ENCODE measurements at regions not wholly inside any gene's neighbourhood (a gene's known extent, or its start where the extent isn't known, plus 50 kb on each side); places are given as distances from the start of the nearest gene placed in this dataset.

GRCh38 chr14:101507836-101508150 lies 53.5 kb upstream of the DIO3 start:
- no peak for TF ChIP-seq RAD21 (IDR thresholded peaks at IDR 0.05; ENCODE audit: low read length)
- no peak for TF ChIP-seq RXRA (IDR thresholded peaks at IDR 0.05; ENCODE audit: borderline replicate concordance, low read depth)
- TF ChIP-seq TCF12 (IDR thresholded peaks at IDR 0.05) = no peak
- no peak for TF ChIP-seq POLR2AphosphoS5 (IDR thresholded peaks at IDR 0.05; ENCODE audit: low read depth, low read length)
- TF ChIP-seq JUND (IDR thresholded peaks at IDR 0.05) = no peak
- TF ChIP-seq IRF3 (IDR thresholded peaks at IDR 0.05; ENCODE audit: low read depth, low read length) = no peak
- no peak for TF ChIP-seq RFX5 (IDR thresholded peaks at IDR 0.05; ENCODE audit: low read length)
- TF ChIP-seq SMC3 (IDR thresholded peaks at IDR 0.05; ENCODE audit: low read depth, low read length) = no peak
- no peak for TF ChIP-seq PBX3 (IDR thresholded peaks at IDR 0.05)
- TF ChIP-seq TAF1 (IDR thresholded peaks at IDR 0.05; ENCODE audit: borderline replicate concordance, low read depth, low read length) = no peak
- no peak for TF ChIP-seq USF1 (IDR thresholded peaks at IDR 0.05; ENCODE audit: borderline replicate concordance, low read depth)
- no peak for TF ChIP-seq CTCF (IDR thresholded peaks at IDR 0.05)
- TF ChIP-seq FOXJ3 (CRISPR knock-in tag; IDR thresholded peaks at IDR 0.05) = no peak
- no peak for TF ChIP-seq ELF1 (IDR thresholded peaks at IDR 0.05)
- TF ChIP-seq USF2 (IDR thresholded peaks at IDR 0.05; ENCODE audit: borderline replicate concordance, low read depth, low read length) = no peak
- no peak for TF ChIP-seq NFIC (IDR thresholded peaks at IDR 0.05; ENCODE audit: borderline replicate concordance)
- TF ChIP-seq SIN3A (IDR thresholded peaks at IDR 0.05; ENCODE audit: borderline replicate concordance, low read depth, low read length) = no peak
- TF ChIP-seq MAX (IDR thresholded peaks at IDR 0.05; ENCODE audit: low read depth) = no peak
- no peak for TF ChIP-seq GABPA (IDR thresholded peaks at IDR 0.05; ENCODE audit: low read depth)
- no peak for TF ChIP-seq FOSL2 (IDR thresholded peaks at IDR 0.05; ENCODE audit: borderline replicate concordance, low read depth)
- Histone ChIP-seq H3K9me3 (no peaks in the 10 kb centered on the region), H4K20me1 (ENCODE audit: insufficient read depth) (no peaks in the 10 kb centered on the region), H2AFZ (ENCODE audit: low read depth) (no peak overlapping the region), H3K4me1 (ENCODE audit: control insufficient read depth in 1 of 2, insufficient read depth in 2 of 2, low read depth in 1 of 2, low read length in 1 of 2) (no peaks in the 10 kb centered on the region; a peak in 1 of 4 replicates), H3K27me3 (ENCODE audit: insufficient read depth) (no peaks in the 10 kb centered on the region), H3F3A (replicated peaks; ENCODE audit: insufficient read depth) (no peaks in the 10 kb centered on the region), H3K9me2 (no peaks in the 10 kb centered on the region), H3K27ac (ENCODE audit: low read depth in 2 of 2, low read length in 1 of 2) (no peak overlapping the region), H3K36me3 (replicated peaks in 1 of 2; ENCODE audit: control insufficient read depth in 1 of 2, insufficient read depth in 2 of 2, low read length in 1 of 2) (no peaks in the 10 kb centered on the region), H3K4me3 (ENCODE audit: low read depth in 2 of 2, low read length in 1 of 2) (no peak overlapping the region), H3K79me2 (ENCODE audit: insufficient read depth) (no peaks in the 10 kb centered on the region), H3K4me2 (no peak overlapping the region), H3K9ac (no peak overlapping the region)
- ChIA-PET CTCF (interaction anchor here (1.0 kb wide), 1 partner anchor 32 kb away, joined by 3 read pairs; no protein-coding TSS in a partner anchor), POLR2A (no interaction called here)
- 60% methylated on average over 4 of the region's 4 CpGs for WGBS (ENCODE audit: low lambda C conversion rate)
- no peak for DNase-seq

Measured in SK-N-SH (cell line).